ENCODE measurements at regions not wholly inside any gene's neighbourhood (a gene's known extent, or its start where the extent isn't known, plus 50 kb on each side); places are given as distances from the start of the nearest gene placed in this dataset.

DNA sequence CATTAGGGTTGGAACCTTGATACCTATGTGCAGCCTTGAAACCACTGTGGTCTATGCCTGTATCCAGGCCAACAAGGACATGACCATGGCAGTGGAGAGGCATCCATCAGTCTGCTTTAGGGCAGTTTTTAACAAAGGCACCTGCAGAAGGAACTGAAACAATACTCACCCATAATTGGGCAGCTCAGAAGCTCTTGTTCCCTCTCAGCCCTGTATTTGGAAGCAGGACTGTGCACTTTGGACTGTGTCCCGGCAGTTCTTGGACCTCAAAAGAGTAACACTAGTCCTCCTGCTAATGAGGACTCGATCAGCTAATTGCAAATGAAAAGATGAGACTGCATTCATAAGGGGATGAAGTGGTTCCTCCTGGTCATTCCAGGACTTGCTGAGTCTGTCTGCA is 500.2 kb upstream of the TNP1 start:
- no peak overlapping the region for H3K27ac ChIP-seq (ENCODE audit: low read depth, low read length)
- H3K4me2 ChIP-seq (ENCODE audit: low read length), result no peak overlapping the region
- TF ChIP-seq, protein P1, sequence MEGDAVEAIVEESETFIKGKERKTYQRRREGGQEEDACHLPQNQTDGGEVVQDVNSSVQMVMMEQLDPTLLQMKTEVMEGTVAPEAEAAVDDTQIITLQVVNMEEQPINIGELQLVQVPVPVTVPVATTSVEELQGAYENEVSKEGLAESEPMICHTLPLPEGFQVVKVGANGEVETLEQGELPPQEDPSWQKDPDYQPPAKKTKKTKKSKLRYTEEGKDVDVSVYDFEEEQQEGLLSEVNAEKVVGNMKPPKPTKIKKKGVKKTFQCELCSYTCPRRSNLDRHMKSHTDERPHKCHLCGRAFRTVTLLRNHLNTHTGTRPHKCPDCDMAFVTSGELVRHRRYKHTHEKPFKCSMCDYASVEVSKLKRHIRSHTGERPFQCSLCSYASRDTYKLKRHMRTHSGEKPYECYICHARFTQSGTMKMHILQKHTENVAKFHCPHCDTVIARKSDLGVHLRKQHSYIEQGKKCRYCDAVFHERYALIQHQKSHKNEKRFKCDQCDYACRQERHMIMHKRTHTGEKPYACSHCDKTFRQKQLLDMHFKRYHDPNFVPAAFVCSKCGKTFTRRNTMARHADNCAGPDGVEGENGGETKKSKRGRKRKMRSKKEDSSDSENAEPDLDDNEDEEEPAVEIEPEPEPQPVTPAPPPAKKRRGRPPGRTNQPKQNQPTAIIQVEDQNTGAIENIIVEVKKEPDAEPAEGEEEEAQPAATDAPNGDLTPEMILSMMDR (IDR thresholded peaks at IDR 0.05; ENCODE audit: low read depth, low read length, poor library complexity, severe bottlenecking), result no peak
- TF ChIP-seq EZH2phosphoT487 (IDR thresholded peaks at IDR 0.05; ENCODE audit: borderline replicate concordance, low read length), result no peak
- no peaks in the 10 kb centered on the region for H3K4me1 ChIP-seq (ENCODE audit: control insufficient read depth, low read length)
- no peaks in the 10 kb centered on the region for H3K9me2 ChIP-seq (replicated peaks; ENCODE audit: control insufficient read depth, low read length)
- no peaks in the 10 kb centered on the region for H3K79me2 ChIP-seq (ENCODE audit: control insufficient read depth, low read length)
- H4K20me1 ChIP-seq (ENCODE audit: control insufficient read depth, insufficient read depth, low read depth, low read length), result no peaks in the 10 kb centered on the region
- no peaks in the 10 kb centered on the region for H3K9me3 ChIP-seq (ENCODE audit: control insufficient read depth, insufficient read depth, low read length)
- no peak overlapping the region for H3K4me3 ChIP-seq (ENCODE audit: low read length)
- no peaks in the 10 kb centered on the region for H3F3A ChIP-seq (ENCODE audit: control insufficient read depth, insufficient read depth)
- H3K36me3 ChIP-seq (ENCODE audit: control insufficient read depth, low read length), result no peaks in the 10 kb centered on the region
- peaks cover 5% of the 10 kb centered on the region; the same call in 1 of the 2 replicates for H3K27me3 ChIP-seq (ENCODE audit: control insufficient read depth, low read length)

DNA sequence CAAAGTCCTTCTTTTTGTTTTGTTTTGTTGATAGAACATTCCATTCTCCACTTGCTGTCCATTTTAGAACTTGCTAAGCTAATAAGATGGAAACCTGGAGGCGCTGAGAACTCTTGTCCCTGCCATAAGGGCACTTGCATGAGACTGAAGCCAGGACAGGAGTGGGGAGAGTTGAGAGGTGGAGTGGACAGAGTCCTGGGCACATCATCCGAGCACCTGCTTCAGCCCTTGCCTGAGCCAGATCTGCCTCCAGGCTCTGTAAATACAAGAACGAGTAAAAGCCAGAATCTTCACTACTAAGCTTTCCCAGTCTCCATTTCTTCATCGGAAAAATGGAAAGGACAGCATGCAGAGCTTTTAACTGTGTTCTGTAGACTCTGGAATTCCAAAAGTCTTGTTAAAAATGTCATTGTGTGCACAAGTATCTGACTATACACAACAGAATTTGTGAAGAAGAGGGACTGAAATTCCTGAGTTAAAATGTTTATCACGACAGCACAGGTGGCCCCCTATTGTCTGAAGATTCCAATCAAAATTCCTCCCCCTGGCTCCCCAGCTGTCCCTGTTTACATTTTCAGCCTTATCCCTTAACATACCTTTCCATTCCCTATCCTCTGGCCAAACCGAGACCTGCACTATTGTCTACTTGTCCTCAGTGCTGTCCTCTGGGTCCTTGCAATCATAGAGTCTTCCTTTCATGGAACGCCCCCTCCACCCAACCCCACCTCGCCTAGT is 498.2 kb upstream of the TNP1 start:
- Histone ChIP-seq H3K9me3 (ENCODE audit: control insufficient read depth, insufficient read depth, low read length) (no peaks in the 10 kb centered on the region), H3K79me2 (ENCODE audit: control insufficient read depth, low read length) (no peaks in the 10 kb centered on the region), H3K36me3 (ENCODE audit: control insufficient read depth, low read length) (no peaks in the 10 kb centered on the region), H3K4me1 (ENCODE audit: control insufficient read depth, low read length) (no peaks in the 10 kb centered on the region), H3K4me3 (ENCODE audit: low read length) (no peak overlapping the region), H3K27ac (ENCODE audit: low read depth, low read length) (no peak overlapping the region), H3K4me2 (ENCODE audit: low read length) (no peak overlapping the region), H3K9me2 (replicated peaks; ENCODE audit: control insufficient read depth, low read length) (no peaks in the 10 kb centered on the region), H3K27me3 (ENCODE audit: control insufficient read depth, low read length) (no peaks in the 10 kb centered on the region), H4K20me1 (ENCODE audit: control insufficient read depth, insufficient read depth, low read depth, low read length) (no peaks in the 10 kb centered on the region), H3F3A (ENCODE audit: control insufficient read depth, insufficient read depth) (no peaks in the 10 kb centered on the region)
- TF ChIP-seq, protein P1 (IDR thresholded peaks at IDR 0.05; ENCODE audit: low read depth, low read length, poor library complexity, severe bottlenecking), result no peak
- TF ChIP-seq EZH2phosphoT487 (IDR thresholded peaks at IDR 0.05; ENCODE audit: borderline replicate concordance, low read length), result no peak

DNA sequence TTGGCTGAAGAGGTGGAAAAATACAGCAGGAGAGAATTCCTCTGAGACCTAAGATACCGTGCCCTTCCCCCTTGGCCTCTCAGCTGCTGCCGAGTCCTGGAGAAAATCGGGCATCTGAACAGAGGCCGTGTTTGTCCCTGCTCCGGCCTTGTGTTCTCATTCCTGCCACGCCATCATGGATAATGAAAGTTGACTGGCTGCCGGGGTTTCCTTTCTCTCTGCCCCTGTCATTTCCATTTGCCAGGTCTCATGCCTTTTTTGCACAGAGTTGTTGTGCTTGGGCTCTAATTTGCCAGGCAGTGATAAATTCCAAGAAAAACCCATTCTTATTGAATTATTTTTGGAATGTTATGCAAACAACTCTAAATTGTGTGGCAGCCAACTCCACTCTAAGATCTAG is 496.9 kb upstream of the TNP1 start:
- no peak for TF ChIP-seq EZH2phosphoT487 (IDR thresholded peaks at IDR 0.05; ENCODE audit: borderline replicate concordance, low read length)
- TF ChIP-seq, protein P1 (IDR thresholded peaks at IDR 0.05; ENCODE audit: low read depth, low read length, poor library complexity, severe bottlenecking), result no peak

More for the DNA sequence above, 496.9 kb upstream of the TNP1 start:
- Histone ChIP-seq H3K4me3 (ENCODE audit: low read length) (no peak overlapping the region), H3F3A (ENCODE audit: control insufficient read depth, insufficient read depth) (no peaks in the 10 kb centered on the region), H3K9me2 (replicated peaks; ENCODE audit: control insufficient read depth, low read length) (no peaks in the 10 kb centered on the region), H3K4me1 (ENCODE audit: control insufficient read depth, low read length) (no peaks in the 10 kb centered on the region), H4K20me1 (ENCODE audit: control insufficient read depth, insufficient read depth, low read depth, low read length) (no peaks in the 10 kb centered on the region), H3K27me3 (ENCODE audit: control insufficient read depth, low read length) (no peaks in the 10 kb centered on the region), H3K9me3 (ENCODE audit: control insufficient read depth, insufficient read depth, low read length) (no peaks in the 10 kb centered on the region), H3K36me3 (ENCODE audit: control insufficient read depth, low read length) (no peaks in the 10 kb centered on the region), H3K27ac (ENCODE audit: low read depth, low read length) (no peak overlapping the region), H3K4me2 (ENCODE audit: low read length) (no peak overlapping the region), H3K79me2 (ENCODE audit: control insufficient read depth, low read length) (no peaks in the 10 kb centered on the region)

All from DOHH2 (cell line).